GM12873 (cell line): ENCODE measurements at regions not wholly inside any gene's neighbourhood (a gene's known extent, or its start where the extent isn't known, plus 50 kb on each side); places are given as distances from the start of the nearest gene placed in this dataset.

ENCODE experiments used
- TF ChIP-seq, protein P1 (sequence below): IDR thresholded peaks from 2 replicates; pipeline ENCODE4 v1.5.1; 2012; ENCODE audit warnings: low read depth, mild to moderate bottlenecking, moderate library complexity, low read length, control low read depth; ENCODE audit not compliant: insufficient read depth; ENCODE audit errors: missing control alignments

DNA sequence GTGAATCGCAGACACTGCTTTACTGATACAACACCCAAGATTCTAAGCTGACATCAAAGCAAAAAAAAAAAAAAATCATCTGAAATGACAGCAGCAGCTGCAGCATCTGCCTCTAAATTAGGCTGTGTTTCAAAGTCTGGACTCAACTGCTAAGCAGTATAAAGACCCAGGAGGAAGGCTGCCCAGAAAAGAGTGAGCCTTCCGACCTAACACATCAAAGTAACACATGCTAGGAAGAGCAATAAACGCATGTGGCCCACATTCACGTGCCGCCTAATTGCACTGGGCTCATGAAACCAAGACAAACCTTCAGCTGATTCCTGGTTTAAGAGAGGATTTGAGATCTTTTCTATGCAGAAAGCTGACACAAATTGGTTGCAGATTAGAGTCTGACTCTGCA is 317.1 kb downstream of the ZIC4 start:
- TF ChIP-seq, protein P1, sequence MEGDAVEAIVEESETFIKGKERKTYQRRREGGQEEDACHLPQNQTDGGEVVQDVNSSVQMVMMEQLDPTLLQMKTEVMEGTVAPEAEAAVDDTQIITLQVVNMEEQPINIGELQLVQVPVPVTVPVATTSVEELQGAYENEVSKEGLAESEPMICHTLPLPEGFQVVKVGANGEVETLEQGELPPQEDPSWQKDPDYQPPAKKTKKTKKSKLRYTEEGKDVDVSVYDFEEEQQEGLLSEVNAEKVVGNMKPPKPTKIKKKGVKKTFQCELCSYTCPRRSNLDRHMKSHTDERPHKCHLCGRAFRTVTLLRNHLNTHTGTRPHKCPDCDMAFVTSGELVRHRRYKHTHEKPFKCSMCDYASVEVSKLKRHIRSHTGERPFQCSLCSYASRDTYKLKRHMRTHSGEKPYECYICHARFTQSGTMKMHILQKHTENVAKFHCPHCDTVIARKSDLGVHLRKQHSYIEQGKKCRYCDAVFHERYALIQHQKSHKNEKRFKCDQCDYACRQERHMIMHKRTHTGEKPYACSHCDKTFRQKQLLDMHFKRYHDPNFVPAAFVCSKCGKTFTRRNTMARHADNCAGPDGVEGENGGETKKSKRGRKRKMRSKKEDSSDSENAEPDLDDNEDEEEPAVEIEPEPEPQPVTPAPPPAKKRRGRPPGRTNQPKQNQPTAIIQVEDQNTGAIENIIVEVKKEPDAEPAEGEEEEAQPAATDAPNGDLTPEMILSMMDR, result no peak

DNA sequence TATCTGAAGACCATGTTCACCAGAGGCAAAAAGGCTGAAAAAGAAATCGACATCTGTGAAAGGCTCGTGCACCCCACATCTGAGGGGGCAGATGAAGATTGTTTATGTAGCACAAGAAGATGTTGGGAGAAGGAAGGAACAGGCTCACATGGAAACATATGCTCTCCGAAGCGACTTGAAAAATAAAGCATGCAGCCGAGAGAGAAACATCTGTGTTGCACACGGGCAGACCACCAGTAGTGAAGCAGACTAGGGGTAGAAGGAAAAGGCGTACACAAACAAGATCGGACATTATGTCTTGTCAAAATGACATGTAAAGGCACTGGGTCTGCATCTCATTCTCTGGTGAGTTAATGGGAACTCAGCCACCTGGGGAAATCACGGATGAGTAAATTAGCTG is 356.5 kb downstream of the ZIC4 start:
- TF ChIP-seq, protein P1, result no peak

DNA sequence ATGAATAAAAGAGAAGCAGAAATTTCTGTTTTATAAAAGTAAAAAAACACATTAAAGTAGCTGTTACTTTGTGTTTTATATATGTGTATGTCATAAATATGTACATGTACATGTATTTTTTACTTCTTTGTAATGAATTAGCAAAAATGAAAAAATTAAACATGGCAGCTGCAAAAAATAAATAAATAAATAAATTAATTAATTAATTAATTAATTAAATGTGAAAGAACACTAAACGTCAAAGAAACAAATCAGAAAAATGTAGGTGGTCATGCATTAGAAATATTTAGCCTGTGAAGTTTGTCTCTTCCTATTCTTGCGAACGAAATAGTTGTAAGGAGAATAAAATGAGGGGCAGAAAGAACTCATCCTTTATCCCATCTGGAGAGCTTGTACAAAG is 357.0 kb downstream of the ZIC4 start:
- TF ChIP-seq, protein P1, result no peak

DNA sequence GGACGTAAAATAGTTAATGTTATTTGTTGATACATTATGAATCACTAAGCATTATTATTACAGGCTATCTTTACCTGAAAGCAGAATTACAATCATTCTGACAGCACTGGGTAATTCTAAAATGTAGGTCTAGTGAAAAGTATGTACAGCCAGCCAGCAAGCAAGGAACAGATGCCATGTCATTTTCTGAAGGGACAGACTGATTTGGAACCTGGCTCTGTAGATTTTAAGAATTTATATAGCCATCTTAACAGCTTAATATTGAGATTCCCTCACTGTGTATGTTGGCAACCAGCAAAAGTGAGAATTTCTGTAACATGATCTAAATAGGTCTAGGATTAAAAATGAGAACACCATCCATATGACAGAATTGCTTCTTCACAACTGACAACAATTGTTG is 359.4 kb downstream of the ZIC4 start:
- TF ChIP-seq, protein P1, result no peak

DNA sequence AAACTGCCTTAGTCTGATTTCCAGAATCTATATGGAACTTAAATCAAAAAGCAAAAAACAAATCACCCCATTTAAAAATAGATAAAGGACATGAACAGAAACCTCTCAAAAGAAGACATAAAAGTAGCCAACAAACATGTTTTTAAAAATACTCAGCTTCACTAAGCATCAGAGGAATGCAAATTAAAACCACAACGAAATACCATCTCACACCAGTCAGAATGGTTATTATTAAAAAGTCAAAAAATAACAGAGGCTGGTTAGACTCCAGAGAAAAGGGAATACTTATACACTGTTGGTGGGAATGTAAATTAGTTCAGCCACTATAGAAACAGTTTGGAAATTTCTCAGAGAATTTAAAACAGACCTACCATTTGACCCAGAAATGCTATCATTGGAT is 367.9 kb downstream of the ZIC4 start:
- TF ChIP-seq, protein P1, result no peak

DNA sequence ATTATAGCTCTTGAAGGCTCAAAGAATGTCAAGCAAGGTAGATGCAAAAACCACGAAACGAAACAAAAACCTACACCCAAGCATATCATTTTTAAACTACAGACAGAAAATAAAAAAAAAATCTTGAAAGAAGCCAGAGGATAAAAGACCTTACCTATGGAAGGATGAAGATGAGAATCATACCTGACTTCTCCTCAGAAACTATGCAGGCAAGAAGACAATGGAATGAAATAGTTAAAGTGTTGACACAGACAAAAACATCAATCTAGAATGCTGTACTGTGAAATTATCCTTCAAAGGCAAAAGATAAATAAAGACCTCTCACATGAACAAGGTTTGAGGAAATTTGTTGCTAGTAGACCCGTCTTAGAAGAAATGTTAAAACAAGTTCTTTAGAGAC is 372.0 kb downstream of the ZIC4 start:
- TF ChIP-seq, protein P1, result no peak

DNA sequence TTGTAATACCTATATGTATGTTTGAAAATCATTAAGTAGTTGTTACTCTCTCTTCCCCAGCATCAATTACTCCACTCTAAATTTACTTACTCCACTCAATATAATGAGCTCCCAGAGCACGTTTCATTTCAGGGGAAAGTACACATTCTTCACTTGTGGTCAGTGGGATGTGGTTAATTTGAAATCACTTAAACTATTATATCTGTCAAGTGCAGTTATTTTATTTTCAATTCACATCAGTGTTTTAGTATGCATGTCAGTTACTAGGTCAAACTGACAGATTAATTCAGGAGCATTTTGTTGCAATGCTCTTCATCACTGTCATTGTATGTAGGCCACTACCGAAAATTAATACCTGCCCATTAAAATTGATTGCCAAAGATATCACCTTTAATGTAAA is 376.1 kb downstream of the ZIC4 start:
- TF ChIP-seq, protein P1, result no peak
